Left ventricle myocardium inferior (tissue), 1 donor: ENCODE measurements at regions not wholly inside any gene's neighbourhood (a gene's known extent, or its start where the extent isn't known, plus 50 kb on each side); places are given as distances from the start of the nearest gene placed in this dataset.

ENCODE experiments used
- DNase-seq: peaks from one replicate; pipeline ENCODE4 v3.0.0-alpha.2; 2020
- H3K27ac ChIP-seq: fragments of 200-600 bp; replicated peaks from 2 replicates; pipeline ENCODE4 v1.8.0; 2021
- H3K27me3 ChIP-seq: fragments of 200-600 bp; 2 replicates; pipeline ENCODE4 v1.8.0; 2021; ENCODE audit warnings: low read depth
- H3K36me3 ChIP-seq: fragments of 200-600 bp; 2 replicates; pipeline ENCODE4 v1.8.0; 2021
- H3K4me1 ChIP-seq: fragments of 200-600 bp; 2 replicates; pipeline ENCODE4 v1.8.0; 2021
- H3K4me3 ChIP-seq: fragments of 200-600 bp; 2 replicates; pipeline ENCODE4 v1.8.0; 2021; ENCODE audit warnings: mild to moderate bottlenecking, moderate library complexity
- H3K9me3 ChIP-seq: fragments of 200-600 bp; replicated peaks from 2 replicates; pipeline ENCODE4 v1.8.0; 2021
- intact Hi-C: fragments of 100-400 bp; cut with micrococcal nuclease; formaldehyde crosslinking; loops from one replicate; pipeline ENCODE4 v1.11.0; 2022
- TF ChIP-seq, protein P1 (sequence below): fragments of 200-600 bp; IDR thresholded peaks from 2 replicates; pipeline ENCODE4 v1.8.0; 2021; ENCODE audit warnings: antibody characterized with exemption, mild to moderate bottlenecking, borderline replicate concordance
- donor health status: DM: no; HTN: yes; CAD: no; lungs with severe emphysema.

DNA sequence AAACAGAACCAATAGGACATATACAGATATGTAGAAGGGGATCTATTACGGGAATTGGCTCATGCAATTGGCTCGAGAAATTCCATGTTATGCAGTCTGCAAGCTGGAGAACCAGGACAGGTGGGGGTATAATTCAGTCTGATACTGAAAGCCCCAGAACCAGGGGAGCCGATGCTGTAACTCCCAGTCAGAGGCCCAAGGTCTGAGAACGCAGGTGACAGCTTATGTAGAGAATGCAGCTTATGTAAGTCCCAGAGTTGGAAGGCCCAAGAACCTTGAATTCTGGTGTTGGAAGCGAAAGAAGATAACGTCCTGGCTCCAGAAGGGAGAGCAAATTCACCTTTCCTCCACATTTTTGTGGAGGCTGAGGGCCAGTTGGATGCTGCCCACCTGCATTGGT lies 62.7 kb downstream of the CCNL1 start:
- peaks cover 69% of the 10 kb centered on the region for H3K4me1 ChIP-seq
- intact Hi-C loops: no loop called here
- peak overlapping the region; percentile 100 for H3K27ac ChIP-seq
- no peak for DNase-seq
- no peaks in the 10 kb centered on the region for H3K36me3 ChIP-seq
- no peaks in the 10 kb centered on the region for H3K27me3 ChIP-seq
- H3K9me3 ChIP-seq: no peaks in the 10 kb centered on the region
- no peak overlapping the region for H3K4me3 ChIP-seq
- TF ChIP-seq, protein P1, sequence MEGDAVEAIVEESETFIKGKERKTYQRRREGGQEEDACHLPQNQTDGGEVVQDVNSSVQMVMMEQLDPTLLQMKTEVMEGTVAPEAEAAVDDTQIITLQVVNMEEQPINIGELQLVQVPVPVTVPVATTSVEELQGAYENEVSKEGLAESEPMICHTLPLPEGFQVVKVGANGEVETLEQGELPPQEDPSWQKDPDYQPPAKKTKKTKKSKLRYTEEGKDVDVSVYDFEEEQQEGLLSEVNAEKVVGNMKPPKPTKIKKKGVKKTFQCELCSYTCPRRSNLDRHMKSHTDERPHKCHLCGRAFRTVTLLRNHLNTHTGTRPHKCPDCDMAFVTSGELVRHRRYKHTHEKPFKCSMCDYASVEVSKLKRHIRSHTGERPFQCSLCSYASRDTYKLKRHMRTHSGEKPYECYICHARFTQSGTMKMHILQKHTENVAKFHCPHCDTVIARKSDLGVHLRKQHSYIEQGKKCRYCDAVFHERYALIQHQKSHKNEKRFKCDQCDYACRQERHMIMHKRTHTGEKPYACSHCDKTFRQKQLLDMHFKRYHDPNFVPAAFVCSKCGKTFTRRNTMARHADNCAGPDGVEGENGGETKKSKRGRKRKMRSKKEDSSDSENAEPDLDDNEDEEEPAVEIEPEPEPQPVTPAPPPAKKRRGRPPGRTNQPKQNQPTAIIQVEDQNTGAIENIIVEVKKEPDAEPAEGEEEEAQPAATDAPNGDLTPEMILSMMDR: no peak

- TF ChIP-seq, protein P1: no peak
- intact Hi-C loops: no loop called here
Measured at GRCh38 chr3:157096328-157096727, 63.6 kb downstream of the CCNL1 start.

More at GRCh38 chr3:157096328-157096727, 63.6 kb downstream of the CCNL1 start:
- peak overlapping the region; percentile 100 for H3K27ac ChIP-seq
- no peak overlapping the region for H3K4me3 ChIP-seq
- no peaks in the 10 kb centered on the region for H3K36me3 ChIP-seq
- no peaks in the 10 kb centered on the region for H3K9me3 ChIP-seq
- H3K4me1 ChIP-seq: peaks cover 78% of the 10 kb centered on the region
- H3K27me3 ChIP-seq: no peaks in the 10 kb centered on the region
- DNase-seq: no peak
